ENCODE measurements at regions not wholly inside any gene's neighbourhood (a gene's known extent, or its start where the extent isn't known, plus 50 kb on each side); places are given as distances from the start of the nearest gene placed in this dataset.

GRCh38 chr13:30366088-30366487 is 56.2 kb upstream of the UBE2L5 start:
- no peak for TF ChIP-seq CTCF (IDR thresholded peaks at IDR 0.05; ENCODE audit: low read depth, low read length)

GRCh38 chr13:30367296-30367695 is 55.0 kb upstream of the UBE2L5 start:
- no peak for TF ChIP-seq CTCF (IDR thresholded peaks at IDR 0.05; ENCODE audit: low read depth, low read length)
- DNase-seq (ENCODE audit: low read depth in 2 of 2): no peak
- H3K4me3 ChIP-seq (replicated peaks in 1 of 2; ENCODE audit: low read depth in 2 of 2, low read length in 2 of 2): no peak overlapping the region

More at GRCh38 chr13:30366088-30366487, 56.2 kb upstream of the UBE2L5 start:
- DNase-seq (ENCODE audit: low read depth in 2 of 2): no peak
- H3K4me3 ChIP-seq (replicated peaks in 1 of 2; ENCODE audit: low read depth in 2 of 2, low read length in 2 of 2): no peak overlapping the region

GRCh38 chr13:30370146-30370545 is 52.1 kb upstream of the UBE2L5 start:
- TF ChIP-seq CTCF (IDR thresholded peaks at IDR 0.05; ENCODE audit: low read depth, low read length): no peak
- DNase-seq (ENCODE audit: low read depth in 2 of 2): no peak
- no peak overlapping the region for H3K4me3 ChIP-seq (replicated peaks in 1 of 2; ENCODE audit: low read depth in 2 of 2, low read length in 2 of 2)

GRCh38 chr13:30370916-30371521 is 51.3 kb upstream of the UBE2L5 start:
- TF ChIP-seq CTCF (IDR thresholded peaks at IDR 0.05; ENCODE audit: low read depth, low read length): no peak
- DNase-seq (ENCODE audit: low read depth in 2 of 2): no peak
- no peak overlapping the region for H3K4me3 ChIP-seq (replicated peaks in 1 of 2; ENCODE audit: low read depth in 2 of 2, low read length in 2 of 2)

- DNase-seq (ENCODE audit: low read depth in 2 of 2): peak in 1 of 2 donors; percentile 37
- no peak overlapping the region for H3K4me3 ChIP-seq (replicated peaks in 1 of 2; ENCODE audit: low read depth in 2 of 2, low read length in 2 of 2)
- TF ChIP-seq CTCF (IDR thresholded peaks at IDR 0.05; ENCODE audit: low read depth, low read length): no peak
Measured at GRCh38 chr13:30371649-30372265, 50.5 kb upstream of the UBE2L5 start.
